ENCODE measurements at regions not wholly inside any gene's neighbourhood (a gene's known extent, or its start where the extent isn't known, plus 50 kb on each side); places are given as distances from the start of the nearest gene placed in this dataset.

DNA sequence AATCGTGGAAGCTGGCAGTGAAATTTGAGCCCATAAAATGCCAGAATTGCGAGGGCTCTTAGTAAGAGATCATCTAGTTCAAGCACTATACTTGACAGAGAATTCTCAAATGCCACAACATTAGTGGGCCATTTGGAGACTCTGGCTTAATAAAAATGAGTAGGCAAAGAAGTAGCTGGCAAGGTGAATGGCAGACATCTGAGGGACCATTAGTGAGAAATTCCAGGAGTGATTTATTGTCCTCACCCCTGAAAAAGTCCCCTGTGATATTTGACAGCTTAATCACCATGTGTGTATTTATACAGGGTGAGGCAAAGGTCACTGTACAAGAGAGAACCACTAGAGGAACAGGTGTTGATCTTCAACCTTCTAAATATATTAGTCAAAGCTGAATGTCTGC is 207.5 kb downstream of the CHRDL1 start:
- Histone ChIP-seq H3K4me3 (ENCODE audit: low read depth in 1 of 2, low read length in 2 of 2) (no peak overlapping the region), H3K27me3 (ENCODE audit: control insufficient read depth in 1 of 2, insufficient read depth in 2 of 2, low read length in 2 of 2) (peaks cover 0 to 3% of the 10 kb centered on the region in 2 donors), H3K9me3 (ENCODE audit: control insufficient read depth in 2 of 2, insufficient read depth in 1 of 2, low read depth in 1 of 2, low read length in 1 of 2) (no peaks in the 10 kb centered on the region), H3K36me3 (ENCODE audit: control insufficient read depth in 2 of 2, insufficient read depth in 2 of 2, low read length in 1 of 2) (no peaks in the 10 kb centered on the region), H3K27ac (ENCODE audit: low read depth in 2 of 2, low read length in 1 of 2) (no peak overlapping the region), H3K4me1 (ENCODE audit: control insufficient read depth in 2 of 2, insufficient read depth in 2 of 2, low read length in 1 of 2) (no peaks in the 10 kb centered on the region)
- WGBS, 2 donors, result 12 to 16% methylated on average over 2 of the region's 2 CpGs

DNA sequence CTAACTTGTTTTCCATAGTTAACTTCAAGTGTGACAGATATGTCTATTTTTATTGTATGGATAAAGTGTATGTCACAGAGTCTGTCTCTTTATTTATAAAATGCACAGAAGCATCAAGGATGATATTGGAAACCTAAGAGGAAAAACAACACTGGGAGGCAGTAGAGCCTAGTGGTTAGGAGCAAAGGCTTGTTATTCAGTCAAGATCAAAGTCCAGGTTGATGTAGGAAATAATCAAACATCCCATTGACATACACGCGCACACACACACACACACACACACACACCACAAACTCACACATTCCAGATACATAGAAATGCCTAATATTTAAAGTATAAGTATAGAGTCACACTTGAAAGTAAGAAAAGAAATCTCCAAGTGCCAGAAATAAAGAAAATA is 206.8 kb downstream of the CHRDL1 start:
- no peaks in the 10 kb centered on the region for H3K36me3 ChIP-seq (ENCODE audit: control insufficient read depth in 2 of 2, insufficient read depth in 2 of 2, low read length in 1 of 2)
- 61 to 65% methylated on average over 2 of the region's 2 CpGs for WGBS, 2 donors

DNA sequence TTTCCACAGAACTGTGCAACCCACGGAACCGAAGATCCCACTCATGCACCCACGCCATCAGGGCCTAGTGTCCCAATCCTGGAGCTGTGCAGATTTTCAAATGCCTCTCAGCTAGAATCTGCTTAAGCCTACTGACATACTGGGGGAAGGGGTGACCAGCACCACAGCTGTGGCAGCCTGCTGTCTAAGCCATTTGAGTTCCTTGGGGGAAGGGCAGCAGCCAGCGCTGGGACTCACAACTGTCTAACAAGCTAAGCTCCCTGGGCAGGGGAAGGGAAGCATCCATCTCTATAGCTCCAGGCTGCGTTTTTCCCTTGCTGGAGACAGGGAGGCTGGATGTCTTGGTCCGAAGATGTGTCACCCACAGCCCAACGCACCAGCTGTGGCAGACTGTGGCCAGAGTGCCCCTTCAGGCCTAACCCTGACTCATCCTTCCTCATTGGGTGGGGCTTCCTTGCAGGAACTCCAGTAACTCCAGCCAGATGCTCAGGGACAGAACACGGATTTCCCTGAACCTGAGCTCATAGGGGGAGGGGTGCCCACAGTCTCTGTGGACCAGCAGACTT is 194.8 kb downstream of the CHRDL1 start:
- no peak overlapping the region for H3K4me3 ChIP-seq (ENCODE audit: low read depth in 1 of 2, low read length in 2 of 2)
- 68 to 81% methylated on average over 8 of the region's 8 CpGs for WGBS, 2 donors
- no peaks in the 10 kb centered on the region for H3K4me1 ChIP-seq (ENCODE audit: control insufficient read depth in 2 of 2, insufficient read depth in 2 of 2, low read length in 1 of 2)
- no peaks in the 10 kb centered on the region for H3K36me3 ChIP-seq (ENCODE audit: control insufficient read depth in 2 of 2, insufficient read depth in 2 of 2, low read length in 1 of 2)
- no peaks in the 10 kb centered on the region for H3K27me3 ChIP-seq (ENCODE audit: control insufficient read depth in 1 of 2, insufficient read depth in 2 of 2, low read length in 2 of 2)
- H3K9me3 ChIP-seq (ENCODE audit: control insufficient read depth in 2 of 2, insufficient read depth in 1 of 2, low read depth in 1 of 2, low read length in 1 of 2), result no peaks in the 10 kb centered on the region
- H3K27ac ChIP-seq (ENCODE audit: low read depth in 2 of 2, low read length in 1 of 2), result no peak overlapping the region

More for the DNA sequence above, 206.8 kb downstream of the CHRDL1 start:
- Histone ChIP-seq H3K27me3 (ENCODE audit: control insufficient read depth in 1 of 2, insufficient read depth in 2 of 2, low read length in 2 of 2) (peaks cover 0 to 3% of the 10 kb centered on the region in 2 donors), H3K27ac (ENCODE audit: low read depth in 2 of 2, low read length in 1 of 2) (no peak overlapping the region), H3K4me3 (ENCODE audit: low read depth in 1 of 2, low read length in 2 of 2) (no peak overlapping the region), H3K9me3 (ENCODE audit: control insufficient read depth in 2 of 2, insufficient read depth in 1 of 2, low read depth in 1 of 2, low read length in 1 of 2) (no peaks in the 10 kb centered on the region), H3K4me1 (ENCODE audit: control insufficient read depth in 2 of 2, insufficient read depth in 2 of 2, low read length in 1 of 2) (no peaks in the 10 kb centered on the region)

DNA sequence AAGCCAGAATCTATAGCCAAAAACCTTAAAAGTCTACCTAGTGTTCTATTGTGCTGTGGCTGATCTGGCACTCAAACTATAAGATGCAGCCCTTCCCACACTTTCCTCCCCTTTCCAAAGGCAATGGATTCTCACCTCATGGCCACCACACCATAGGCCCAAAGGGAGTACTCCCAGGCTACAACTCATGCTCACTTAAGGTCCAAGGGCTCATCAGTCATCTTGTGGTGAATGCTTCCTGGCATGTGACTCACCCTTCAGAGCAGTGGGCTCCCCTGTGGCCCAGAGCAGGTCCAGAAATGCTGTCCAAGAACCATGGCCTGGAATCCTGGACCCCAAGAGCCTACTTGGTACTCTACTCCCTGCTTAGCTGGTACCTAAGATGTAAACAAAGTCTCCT is 181.0 kb downstream of the CHRDL1 start:
- Histone ChIP-seq H3K9me3 (ENCODE audit: control insufficient read depth in 2 of 2, insufficient read depth in 1 of 2, low read depth in 1 of 2, low read length in 1 of 2) (no peaks in the 10 kb centered on the region), H3K27me3 (ENCODE audit: control insufficient read depth in 1 of 2, insufficient read depth in 2 of 2, low read length in 2 of 2) (no peaks in the 10 kb centered on the region), H3K27ac (ENCODE audit: low read depth in 2 of 2, low read length in 1 of 2) (no peak overlapping the region), H3K4me3 (ENCODE audit: low read depth in 1 of 2, low read length in 2 of 2) (no peak overlapping the region), H3K4me1 (ENCODE audit: control insufficient read depth in 2 of 2, insufficient read depth in 2 of 2, low read length in 1 of 2) (no peaks in the 10 kb centered on the region), H3K36me3 (ENCODE audit: control insufficient read depth in 2 of 2, insufficient read depth in 2 of 2, low read length in 1 of 2) (no peaks in the 10 kb centered on the region)

Measured in esophagus (tissue), 2 donors.